ENCODE measurements at regions not wholly inside any gene's neighbourhood (a gene's known extent, or its start where the extent isn't known, plus 50 kb on each side); places are given as distances from the start of the nearest gene placed in this dataset.
"Not testable (repeated sequence)": the region's sequence is repeated elsewhere in the genome, so short reads cannot be mapped to it uniquely, and the experiment has no call there.

DNA sequence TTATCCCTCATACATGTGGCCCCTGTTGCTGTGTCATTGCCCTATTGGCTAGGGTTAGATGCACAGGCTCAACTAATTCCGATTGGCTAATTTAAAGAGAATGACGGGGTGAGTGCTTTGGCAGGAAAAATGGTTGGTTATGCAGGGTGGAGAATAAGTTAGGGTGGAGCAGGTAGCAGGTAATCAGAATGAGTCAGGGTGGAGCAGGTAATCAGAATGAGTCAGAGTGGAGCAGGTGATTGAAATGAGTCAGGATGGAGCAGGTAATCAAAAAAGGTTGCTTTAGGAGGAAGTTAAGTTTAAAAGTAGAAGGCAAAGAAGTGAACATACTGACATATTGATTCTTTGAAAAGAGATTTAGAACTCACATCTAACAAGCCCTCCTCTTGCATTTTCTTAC, 513.5 kb downstream of the EDEM1 start:
- DNase-seq: not testable (repeated sequence)

DNA sequence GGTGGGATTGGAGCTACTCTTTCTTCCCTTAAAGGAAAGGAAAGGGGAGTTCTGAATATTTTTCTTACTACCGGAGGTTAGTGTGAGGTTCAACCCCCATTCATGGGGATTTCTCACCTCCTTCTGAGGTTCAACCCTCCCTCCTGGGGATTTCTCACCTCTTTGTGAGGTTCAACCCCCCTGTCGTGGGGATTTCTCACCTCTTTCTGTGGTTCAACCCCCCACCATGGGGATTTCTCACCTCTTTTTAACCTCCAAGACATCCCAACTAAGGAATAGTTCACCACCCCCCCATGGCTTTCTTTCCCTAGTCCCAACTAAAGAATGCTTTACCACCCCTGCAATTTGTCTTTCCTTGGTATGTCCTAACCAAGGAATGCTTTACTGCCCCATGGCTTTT, 520.3 kb downstream of the EDEM1 start:
- DNase-seq: no peak

GRCh38 chr3:5709714-5710113, 522.2 kb downstream of the EDEM1 start:
- DNase-seq: no peak

- no peak for DNase-seq
These were observed 523.2 kb downstream of the EDEM1 start for GRCh38 chr3:5710718-5711117.

DNA sequence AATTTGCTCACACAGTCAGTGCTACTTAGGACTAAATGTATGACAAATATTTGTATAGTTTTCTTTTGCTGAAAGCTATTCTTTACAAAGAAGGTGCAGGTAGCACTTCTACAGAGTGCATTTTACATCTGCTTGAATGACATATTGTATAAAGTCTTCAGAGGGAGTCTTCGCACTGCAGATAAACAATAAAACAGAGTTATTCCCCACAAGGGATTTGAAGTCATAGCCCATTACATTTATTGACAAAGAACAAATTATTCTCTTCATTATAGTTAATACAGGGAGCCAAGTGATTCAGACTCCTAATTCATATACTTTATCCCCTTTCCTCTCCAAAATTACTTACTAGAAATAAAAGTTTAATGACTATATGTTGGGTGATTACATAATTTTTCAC, 529.7 kb downstream of the EDEM1 start:
- DNase-seq: no peak

DNA sequence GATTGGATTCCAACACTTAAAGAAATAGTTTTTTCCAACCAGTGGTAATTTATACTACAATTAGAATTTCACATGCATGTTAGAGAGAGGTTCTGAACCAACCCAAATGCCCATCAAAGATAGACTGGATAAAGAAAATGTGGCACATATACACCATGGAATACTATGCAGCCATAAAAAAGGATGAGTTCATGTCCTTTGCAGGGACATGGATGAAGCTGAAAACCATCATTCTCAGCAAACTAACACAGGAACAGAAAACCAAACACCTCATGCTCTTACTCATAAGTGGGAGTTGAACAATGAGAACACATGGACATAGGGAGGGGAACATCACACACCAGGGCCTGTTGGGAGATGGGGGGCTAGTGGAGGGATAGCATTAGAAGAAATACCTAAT, 532.2 kb downstream of the EDEM1 start:
- not testable (repeated sequence) for DNase-seq

GRCh38 chr3:5725801-5726200, 538.3 kb downstream of the EDEM1 start:
- no peak for DNase-seq

- DNase-seq: peak; percentile 53
These were observed 539.1 kb downstream of the EDEM1 start for GRCh38 chr3:5726621-5727020.

GRCh38 chr3:5727743-5728484, 540.4 kb downstream of the EDEM1 start:
- DNase-seq: no peak

GRCh38 chr3:5729852-5730251, 542.3 kb downstream of the EDEM1 start:
- no peak for DNase-seq

- DNase-seq: peak; percentile 54
These were observed 543.6 kb downstream of the EDEM1 start for GRCh38 chr3:5731100-5731499.

GRCh38 chr3:5732081-5732480, 544.6 kb downstream of the EDEM1 start:
- DNase-seq: no peak

DNA sequence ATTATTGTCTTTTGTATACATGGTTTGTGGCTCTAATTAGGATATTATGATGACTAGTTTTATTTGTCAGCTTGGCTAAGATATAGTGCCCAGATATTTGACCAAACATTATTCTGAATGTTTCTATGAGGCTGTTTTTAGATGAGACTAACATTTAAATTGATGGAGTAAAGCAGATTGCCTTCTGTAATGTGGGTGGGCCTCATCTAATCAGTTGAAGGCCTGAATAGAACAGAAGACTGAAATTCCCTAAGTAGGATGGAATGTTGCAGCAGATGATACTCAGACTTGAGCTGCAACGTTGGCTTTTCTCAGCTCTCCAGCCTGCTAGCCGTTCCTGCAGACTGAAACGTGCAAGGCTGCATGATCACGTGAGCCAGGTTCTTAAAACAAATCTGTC, 546.5 kb downstream of the EDEM1 start:
- DNase-seq: no peak

GRCh38 chr3:5735896-5736295, 548.4 kb downstream of the EDEM1 start:
- no peak for DNase-seq

- no peak for DNase-seq
These were observed 551.9 kb downstream of the EDEM1 start for GRCh38 chr3:5739299-5739935.

DNA sequence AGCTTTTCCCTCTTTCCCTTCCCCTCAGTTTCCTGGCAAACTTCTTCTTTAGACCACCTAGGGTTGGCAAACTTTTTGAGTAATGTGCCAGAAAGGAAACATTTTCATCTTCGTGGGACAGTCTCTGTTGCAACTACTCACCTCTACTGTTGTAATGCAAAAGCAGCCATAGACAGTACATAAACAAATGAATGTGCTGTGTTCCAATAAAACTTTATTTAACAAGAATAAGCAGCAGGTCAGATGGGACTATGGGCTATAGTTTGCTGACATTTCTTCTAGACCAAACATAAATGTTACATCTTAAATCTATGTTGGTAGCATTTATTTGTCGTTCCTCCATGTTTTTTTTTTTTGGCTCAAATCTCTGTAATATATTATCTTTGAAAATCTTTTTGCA, 552.4 kb downstream of the EDEM1 start:
- no peak for DNase-seq

DNA sequence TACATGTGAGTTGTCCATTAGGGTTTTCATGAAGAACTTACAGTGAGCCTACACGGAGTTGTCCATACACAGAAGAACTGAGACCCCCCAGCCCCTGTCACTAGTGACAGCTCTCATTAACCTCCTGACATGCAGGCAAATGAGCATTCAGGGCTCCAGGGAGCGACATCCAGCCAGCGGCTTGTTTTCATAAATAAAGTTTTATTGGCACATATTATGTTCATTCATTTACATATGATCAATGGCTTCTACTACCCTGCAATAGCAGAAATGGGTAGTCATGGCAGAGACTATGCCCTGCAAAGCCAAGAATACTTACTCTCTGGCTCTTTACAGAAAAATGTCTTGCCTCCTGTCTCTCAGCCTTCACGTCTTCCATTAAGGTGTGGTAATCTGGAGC, 553.5 kb downstream of the EDEM1 start:
- no peak for DNase-seq

DNA sequence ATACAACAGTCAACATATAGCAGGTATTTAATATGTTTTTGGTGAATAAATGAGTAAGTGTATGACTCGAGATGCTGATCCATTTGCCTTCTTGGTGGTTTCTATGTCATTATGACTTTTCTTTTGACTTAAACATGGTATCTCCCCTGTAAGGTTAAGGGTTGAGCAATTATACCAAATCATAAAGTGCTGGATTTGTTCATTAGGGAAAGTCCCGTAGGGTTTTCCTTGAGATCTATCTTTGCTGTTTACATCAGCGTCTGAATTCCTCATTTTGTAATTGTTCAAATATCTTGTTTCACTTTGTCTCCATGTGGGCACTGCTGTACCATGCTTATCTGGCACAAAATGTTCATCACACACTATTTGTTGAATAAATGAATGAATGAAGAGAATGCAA, 562.6 kb downstream of the EDEM1 start:
- DNase-seq: peak; percentile 83

- DNase-seq: no peak
These were observed 563.5 kb downstream of the EDEM1 start for GRCh38 chr3:5750874-5751640.

GRCh38 chr3:5754602-5755001, 567.1 kb downstream of the EDEM1 start:
- no peak for DNase-seq

DNA sequence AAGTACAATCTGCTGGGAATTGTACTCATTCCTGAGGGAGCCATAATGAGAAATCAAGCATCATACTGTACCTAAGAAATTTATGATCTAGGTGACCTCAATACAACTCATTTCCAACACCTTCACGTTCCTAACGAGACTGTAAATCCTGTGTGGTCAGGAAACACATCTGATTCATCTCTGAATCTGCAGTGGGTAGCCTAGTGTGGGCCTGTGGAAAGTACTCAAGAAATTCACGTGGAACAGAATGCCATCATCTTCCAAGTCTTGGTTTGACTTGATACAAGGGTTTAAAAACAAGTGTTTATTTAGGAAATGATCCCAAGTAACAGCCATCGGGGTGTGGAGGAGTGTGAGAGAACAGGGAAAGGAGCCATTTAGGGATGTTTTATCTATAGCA, 568.9 kb downstream of the EDEM1 start:
- DNase-seq: no peak

GRCh38 chr3:5757213-5757804, 569.8 kb downstream of the EDEM1 start:
- DNase-seq: no peak

- DNase-seq: no peak
These were observed 571.2 kb downstream of the EDEM1 start for GRCh38 chr3:5758699-5759098.

DNA sequence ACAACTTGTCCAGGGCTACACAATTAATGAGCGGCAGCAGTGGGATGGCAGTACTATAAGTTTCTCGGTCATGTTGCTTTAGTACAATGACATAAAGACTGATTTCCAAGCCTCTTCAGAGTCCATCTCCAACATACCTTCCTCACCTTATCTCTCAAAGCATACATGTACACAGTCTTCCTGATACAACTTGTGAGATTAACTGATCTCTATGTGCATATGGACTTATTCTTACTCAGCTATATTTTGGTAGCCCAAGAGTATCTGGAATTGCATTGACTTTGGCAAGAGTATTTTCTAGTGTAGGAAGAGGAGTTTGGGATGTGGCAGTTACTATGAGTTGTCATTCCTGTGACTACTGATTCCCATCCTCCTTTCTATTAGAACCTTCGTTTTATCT, 575.0 kb downstream of the EDEM1 start:
- DNase-seq: no peak
